ENCODE measurements at regions not wholly inside any gene's neighbourhood (a gene's known extent, or its start where the extent isn't known, plus 50 kb on each side); places are given as distances from the start of the nearest gene placed in this dataset.
"Not testable (repeated sequence)": the region's sequence is repeated elsewhere in the genome, so short reads cannot be mapped to it uniquely, and the experiment has no call there.

GRCh38 chrX:121169099-121170035 lies 122.0 kb downstream of the GLUD2 start:
- intact Hi-C loops (cut with micrococcal nuclease) = no loop called here

- intact Hi-C loops (cut with micrococcal nuclease) = no loop called here
Observed at GRCh38 chrX:121172703-121173102, 125.3 kb downstream of the GLUD2 start.

GRCh38 chrX:121179972-121180371 lies 132.6 kb downstream of the GLUD2 start:
- intact Hi-C loops (cut with micrococcal nuclease) = no loop called here

GRCh38 chrX:121191779-121192178 lies 144.4 kb downstream of the GLUD2 start:
- intact Hi-C loops (cut with micrococcal nuclease) = no loop called here

- intact Hi-C loops (cut with micrococcal nuclease) = no loop called here
Observed at GRCh38 chrX:121195719-121196118, 148.3 kb downstream of the GLUD2 start.

GRCh38 chrX:121196872-121197444 lies 149.5 kb downstream of the GLUD2 start:
- intact Hi-C loops (cut with micrococcal nuclease) = not testable (repeated sequence)

- intact Hi-C loops (cut with micrococcal nuclease) = no loop called here
Observed at GRCh38 chrX:121208563-121208962, 161.2 kb downstream of the GLUD2 start.

- intact Hi-C loops (cut with micrococcal nuclease) = loop anchor here (5.0 kb wide), 1 partner anchor 160 kb away; no protein-coding TSS in a partner anchor
Observed at GRCh38 chrX:121216641-121217374, 169.4 kb downstream of the GLUD2 start.

GRCh38 chrX:121221322-121221977 lies 174.0 kb downstream of the GLUD2 start:
- intact Hi-C loops (cut with micrococcal nuclease) = no loop called here

GRCh38 chrX:121227888-121228287 lies 180.5 kb downstream of the GLUD2 start:
- intact Hi-C loops (cut with micrococcal nuclease) = no loop called here

- intact Hi-C loops (cut with micrococcal nuclease) = no loop called here
Observed at GRCh38 chrX:121231566-121232358, 184.4 kb downstream of the GLUD2 start.

- intact Hi-C loops (cut with micrococcal nuclease) = no loop called here
Observed at GRCh38 chrX:121236040-121236439, 188.6 kb downstream of the GLUD2 start.

GRCh38 chrX:121238093-121238492 lies 190.7 kb downstream of the GLUD2 start:
- intact Hi-C loops (cut with micrococcal nuclease) = no loop called here

- intact Hi-C loops (cut with micrococcal nuclease) = no loop called here
Observed at GRCh38 chrX:121244511-121244910, 197.1 kb downstream of the GLUD2 start.

GRCh38 chrX:121245763-121246162 lies 198.4 kb downstream of the GLUD2 start:
- intact Hi-C loops (cut with micrococcal nuclease) = no loop called here

- intact Hi-C loops (cut with micrococcal nuclease) = no loop called here
Observed at GRCh38 chrX:121254336-121254735, 206.9 kb downstream of the GLUD2 start.

GRCh38 chrX:121256647-121257046 lies 209.2 kb downstream of the GLUD2 start:
- intact Hi-C loops (cut with micrococcal nuclease) = no loop called here

GRCh38 chrX:121258545-121258944 lies 211.1 kb downstream of the GLUD2 start:
- intact Hi-C loops (cut with micrococcal nuclease) = no loop called here

GRCh38 chrX:121259170-121259569 lies 211.8 kb downstream of the GLUD2 start:
- intact Hi-C loops (cut with micrococcal nuclease) = no loop called here

- intact Hi-C loops (cut with micrococcal nuclease) = no loop called here
Observed at GRCh38 chrX:121260596-121261240, 213.3 kb downstream of the GLUD2 start.

Data from T-helper 1 cell treated with Interleukin-12 subunit alpha and Interleukin-12 subunit beta and Interleukin-4 antibody, amounts not matched to agents 30 ng/mL and 1 ng/mL, for 36 hours (primary cell).